ENCODE measurements at regions not wholly inside any gene's neighbourhood (a gene's known extent, or its start where the extent isn't known, plus 50 kb on each side); places are given as distances from the start of the nearest gene placed in this dataset.

GRCh38 chr7:68994841-68995240 is 603.4 kb upstream of the AUTS2 start:
- peaks cover 4% of the 10 kb centered on the region for H3K9me3 ChIP-seq
- H3K4me1 ChIP-seq = no peaks in the 10 kb centered on the region
- no peak overlapping the region for H3K4me3 ChIP-seq
- no peaks in the 10 kb centered on the region for H3K36me3 ChIP-seq
- no peak for TF ChIP-seq CTCF (IDR thresholded peaks at IDR 0.05)
- ATAC-seq (no peak), DNase-seq (no peak)
- no peak overlapping the region for H3K27ac ChIP-seq
- H3K27me3 ChIP-seq (ENCODE audit: low read depth) = no peaks in the 10 kb centered on the region
- intact Hi-C loops (cut with DNase I) = no loop called here

DNA sequence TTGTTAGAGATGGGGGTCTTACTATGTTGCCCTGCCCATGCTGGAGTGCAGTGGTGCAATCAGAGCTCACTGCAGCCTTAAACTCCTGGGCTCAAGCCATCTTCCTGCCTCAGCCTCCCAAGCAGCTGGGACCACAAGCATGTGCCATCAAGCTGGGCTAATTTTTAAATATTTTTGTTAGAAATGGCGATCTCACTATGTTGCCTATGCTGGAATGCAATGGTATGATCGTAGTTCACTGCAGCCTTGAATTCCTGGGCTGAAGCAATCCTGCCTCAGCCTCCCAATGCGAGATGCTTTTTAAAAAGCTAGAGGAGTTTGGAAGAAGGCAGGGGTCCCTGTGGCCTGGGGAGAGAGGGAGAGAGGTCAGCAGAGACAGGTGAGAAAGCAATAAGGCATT is 600.1 kb upstream of the AUTS2 start:
- Histone ChIP-seq H3K4me1 (no peaks in the 10 kb centered on the region), H3K27me3 (ENCODE audit: low read depth) (no peaks in the 10 kb centered on the region), H3K27ac (no peak overlapping the region), H3K9me3 (peaks cover 34% of the 10 kb centered on the region), H3K36me3 (no peaks in the 10 kb centered on the region), H3K4me3 (no peak overlapping the region)
- ATAC-seq (no peak), DNase-seq (no peak)
- intact Hi-C loops (cut with DNase I) = no loop called here
- no peak for TF ChIP-seq CTCF (IDR thresholded peaks at IDR 0.05)

DNA sequence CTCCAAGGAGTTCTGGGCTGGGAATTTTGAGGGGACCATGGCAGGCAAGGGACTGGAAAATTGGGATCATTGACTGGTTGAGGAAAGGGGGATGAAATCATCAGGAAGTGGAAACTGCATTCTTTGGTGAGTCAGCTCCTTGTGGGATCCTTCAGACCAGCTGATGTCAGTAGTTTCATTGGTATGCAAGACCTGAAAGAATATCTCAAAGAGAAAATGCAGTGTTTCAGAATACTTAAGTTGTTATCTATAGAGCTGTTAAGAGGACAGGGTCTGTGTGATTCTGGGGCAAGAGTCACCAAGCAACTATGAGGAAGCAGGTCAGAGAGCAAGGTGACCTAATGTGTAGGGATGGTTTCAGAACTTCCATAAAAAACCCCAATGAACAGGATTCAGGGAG is 595.9 kb upstream of the AUTS2 start:
- intact Hi-C loops (cut with DNase I) = no loop called here
- no peaks in the 10 kb centered on the region for H3K27me3 ChIP-seq (ENCODE audit: low read depth)
- no peaks in the 10 kb centered on the region for H3K36me3 ChIP-seq
- H3K9me3 ChIP-seq = peaks cover 34% of the 10 kb centered on the region
- DNase-seq (no peak), ATAC-seq (no peak)
- H3K27ac ChIP-seq = no peak overlapping the region
- TF ChIP-seq CTCF (IDR thresholded peaks at IDR 0.05) = no peak
- H3K4me3 ChIP-seq = no peak overlapping the region
- H3K4me1 ChIP-seq = no peaks in the 10 kb centered on the region

GRCh38 chr7:69012149-69012548 is 586.1 kb upstream of the AUTS2 start:
- intact Hi-C loops (cut with DNase I) = no loop called here
- ATAC-seq (no peak), DNase-seq (no peak)
- no peaks in the 10 kb centered on the region for H3K36me3 ChIP-seq
- H3K4me3 ChIP-seq = no peak overlapping the region
- no peaks in the 10 kb centered on the region for H3K9me3 ChIP-seq
- H3K27ac ChIP-seq = no peak overlapping the region
- H3K27me3 ChIP-seq (ENCODE audit: low read depth) = no peaks in the 10 kb centered on the region
- H3K4me1 ChIP-seq = no peaks in the 10 kb centered on the region
- no peak for TF ChIP-seq CTCF (IDR thresholded peaks at IDR 0.05)

GRCh38 chr7:69017208-69017607 is 581.1 kb upstream of the AUTS2 start:
- Histone ChIP-seq H3K4me1 (no peaks in the 10 kb centered on the region), H3K9me3 (peaks cover 11% of the 10 kb centered on the region), H3K36me3 (no peaks in the 10 kb centered on the region), H3K27me3 (ENCODE audit: low read depth) (no peaks in the 10 kb centered on the region), H3K27ac (no peak overlapping the region), H3K4me3 (no peak overlapping the region)
- DNase-seq (no peak), ATAC-seq (no peak)
- TF ChIP-seq CTCF (IDR thresholded peaks at IDR 0.05) = no peak
- intact Hi-C loops (cut with DNase I) = no loop called here

DNA sequence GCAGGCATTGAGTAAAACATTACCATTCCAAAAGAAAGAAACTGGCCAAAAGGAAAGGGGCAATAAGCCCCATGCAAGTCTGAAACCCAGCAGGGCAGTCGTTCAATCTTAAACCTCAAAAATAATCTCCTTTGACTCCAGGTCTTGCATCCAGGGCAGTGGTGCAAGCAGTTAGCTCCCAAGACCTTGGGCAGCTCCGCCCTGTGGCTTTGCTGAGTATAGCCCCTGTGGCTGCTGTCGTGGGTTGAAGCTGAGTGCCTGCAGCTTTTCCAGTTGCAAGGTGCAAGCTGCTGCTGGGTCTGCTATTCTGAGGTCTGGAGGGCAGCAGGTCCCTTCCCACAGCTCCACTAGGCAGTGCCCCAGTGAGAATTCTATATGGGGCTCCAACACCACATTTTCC is 580.1 kb upstream of the AUTS2 start:
- no peak for ATAC-seq
- Histone ChIP-seq H3K4me1 (no peaks in the 10 kb centered on the region), H3K27ac (no peak overlapping the region), H3K36me3 (no peaks in the 10 kb centered on the region), H3K27me3 (ENCODE audit: low read depth) (no peaks in the 10 kb centered on the region), H3K9me3 (peaks cover 11% of the 10 kb centered on the region), H3K4me3 (no peak overlapping the region)
- TF ChIP-seq CTCF (IDR thresholded peaks at IDR 0.05) = no peak
- DNase-seq = no peak
- intact Hi-C loops (cut with DNase I) = no loop called here

All from lower lobe of right lung (tissue), 2 donors.